ENCODE measurements at regions not wholly inside any gene's neighbourhood (a gene's known extent, or its start where the extent isn't known, plus 50 kb on each side); places are given as distances from the start of the nearest gene placed in this dataset.

GRCh38 chr21:15472108-15473040 is 257.4 kb upstream of the USP25 start:
- TF ChIP-seq SUZ12 (IDR thresholded peaks at IDR 0.05; ENCODE audit: unreplicated experiment) (no peak), EED (IDR thresholded peaks at IDR 0.05; ENCODE audit: low read depth) (no peak), SP1 (IDR thresholded peaks at IDR 0.05; ENCODE audit: low read depth, low read length) (no peak), FOXM1 (IDR thresholded peaks at IDR 0.05; ENCODE audit: low read depth, low read length) (no peak), RAD21 (IDR thresholded peaks at IDR 0.05; ENCODE audit: insufficient read depth, low read depth, low read length) (no peak), CTCF (IDR thresholded peaks at IDR 0.05 in 2 of 3, conservative IDR thresholded peaks at IDR 0.05 in 1 of 3; ENCODE audit: control insufficient read depth in 2 of 3, extremely low read depth in 1 of 3, insufficient read depth in 1 of 3, low read depth in 3 of 3, low read length in 3 of 3) (no peak), ZSCAN29 (IDR thresholded peaks at IDR 0.05) (no peak)
